B cell (primary cell): ENCODE measurements at regions not wholly inside any gene's neighbourhood (a gene's known extent, or its start where the extent isn't known, plus 50 kb on each side); places are given as distances from the start of the nearest gene placed in this dataset.

Experiments used
- EZH2 ChIP-seq: IDR thresholded peaks from 2 replicates; pipeline ENCODE4 v1.6.1; 2012; ENCODE audit warnings: borderline replicate concordance, low read depth, mild to moderate bottlenecking, moderate library complexity, low read length; ENCODE audit not compliant: insufficient read depth, poor library complexity, severe bottlenecking
- TF ChIP-seq, protein P1 (sequence below): fragments of 200-600 bp; IDR thresholded peaks from one replicate; pipeline ENCODE4 v1.8.0; 2022; ENCODE audit warnings: antibody characterized with exemption, mild to moderate bottlenecking

DNA sequence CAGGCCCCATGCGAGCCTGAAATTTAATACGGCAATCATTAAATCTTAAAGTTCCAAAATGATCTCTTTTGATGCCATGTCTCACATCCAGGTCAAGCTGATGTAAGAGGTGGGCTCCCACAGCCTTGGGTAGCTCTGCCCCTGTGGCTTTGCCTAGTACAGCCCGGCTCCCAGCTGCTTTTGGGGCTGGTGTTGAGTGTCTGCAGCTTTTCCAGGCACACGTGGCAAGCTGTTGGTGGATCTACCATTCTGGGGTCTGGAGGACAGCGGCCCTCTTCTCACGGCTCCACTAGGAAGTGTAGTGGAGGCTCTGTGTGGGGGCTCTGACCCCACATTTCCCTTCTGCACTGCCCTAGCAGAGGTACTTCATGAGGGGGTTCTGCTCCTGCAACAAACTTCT lies 588.9 kb downstream of the CENPC start:
- no peak for TF ChIP-seq EZH2
- TF ChIP-seq, protein P1, sequence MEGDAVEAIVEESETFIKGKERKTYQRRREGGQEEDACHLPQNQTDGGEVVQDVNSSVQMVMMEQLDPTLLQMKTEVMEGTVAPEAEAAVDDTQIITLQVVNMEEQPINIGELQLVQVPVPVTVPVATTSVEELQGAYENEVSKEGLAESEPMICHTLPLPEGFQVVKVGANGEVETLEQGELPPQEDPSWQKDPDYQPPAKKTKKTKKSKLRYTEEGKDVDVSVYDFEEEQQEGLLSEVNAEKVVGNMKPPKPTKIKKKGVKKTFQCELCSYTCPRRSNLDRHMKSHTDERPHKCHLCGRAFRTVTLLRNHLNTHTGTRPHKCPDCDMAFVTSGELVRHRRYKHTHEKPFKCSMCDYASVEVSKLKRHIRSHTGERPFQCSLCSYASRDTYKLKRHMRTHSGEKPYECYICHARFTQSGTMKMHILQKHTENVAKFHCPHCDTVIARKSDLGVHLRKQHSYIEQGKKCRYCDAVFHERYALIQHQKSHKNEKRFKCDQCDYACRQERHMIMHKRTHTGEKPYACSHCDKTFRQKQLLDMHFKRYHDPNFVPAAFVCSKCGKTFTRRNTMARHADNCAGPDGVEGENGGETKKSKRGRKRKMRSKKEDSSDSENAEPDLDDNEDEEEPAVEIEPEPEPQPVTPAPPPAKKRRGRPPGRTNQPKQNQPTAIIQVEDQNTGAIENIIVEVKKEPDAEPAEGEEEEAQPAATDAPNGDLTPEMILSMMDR = no peak
